ENCODE measurements at regions not wholly inside any gene's neighbourhood (a gene's known extent, or its start where the extent isn't known, plus 50 kb on each side); places are given as distances from the start of the nearest gene placed in this dataset.

DNA sequence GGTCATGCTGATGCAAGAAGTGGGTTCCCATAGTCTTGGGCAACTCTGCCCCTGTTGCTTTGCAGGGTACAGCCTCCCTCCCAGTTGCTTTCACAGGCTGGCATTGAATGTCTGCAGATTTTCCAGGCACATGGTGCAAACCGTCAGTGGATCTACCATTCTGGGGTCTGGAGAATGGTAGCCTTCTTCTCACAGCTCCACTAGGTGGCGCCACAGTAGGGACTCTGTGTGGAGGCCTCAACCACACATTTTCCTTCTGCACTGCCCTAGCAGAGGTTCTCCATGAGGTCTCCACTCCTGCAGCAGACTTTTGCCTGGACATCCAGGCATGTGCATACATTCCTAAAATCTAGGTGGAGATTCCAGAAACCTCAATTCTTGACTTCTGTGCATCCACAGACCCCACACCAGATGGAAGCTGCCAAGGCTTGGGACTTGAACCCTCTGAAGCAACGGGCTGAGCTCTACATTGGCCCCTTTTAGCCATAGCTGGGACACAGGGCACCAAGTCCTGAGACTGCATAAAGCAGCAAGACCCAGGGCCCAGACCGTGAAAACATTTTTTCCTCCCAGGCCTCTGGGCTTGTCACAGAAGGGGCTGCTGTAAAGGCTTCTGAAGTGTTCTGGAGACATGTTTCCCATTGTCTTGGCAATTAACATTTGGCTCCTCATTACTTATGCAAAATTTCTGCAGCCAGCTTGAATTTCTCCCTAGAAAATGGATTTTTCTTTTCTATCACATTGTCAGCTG is 466.2 kb upstream of the PBX1 start:
- TF ChIP-seq, protein P1, sequence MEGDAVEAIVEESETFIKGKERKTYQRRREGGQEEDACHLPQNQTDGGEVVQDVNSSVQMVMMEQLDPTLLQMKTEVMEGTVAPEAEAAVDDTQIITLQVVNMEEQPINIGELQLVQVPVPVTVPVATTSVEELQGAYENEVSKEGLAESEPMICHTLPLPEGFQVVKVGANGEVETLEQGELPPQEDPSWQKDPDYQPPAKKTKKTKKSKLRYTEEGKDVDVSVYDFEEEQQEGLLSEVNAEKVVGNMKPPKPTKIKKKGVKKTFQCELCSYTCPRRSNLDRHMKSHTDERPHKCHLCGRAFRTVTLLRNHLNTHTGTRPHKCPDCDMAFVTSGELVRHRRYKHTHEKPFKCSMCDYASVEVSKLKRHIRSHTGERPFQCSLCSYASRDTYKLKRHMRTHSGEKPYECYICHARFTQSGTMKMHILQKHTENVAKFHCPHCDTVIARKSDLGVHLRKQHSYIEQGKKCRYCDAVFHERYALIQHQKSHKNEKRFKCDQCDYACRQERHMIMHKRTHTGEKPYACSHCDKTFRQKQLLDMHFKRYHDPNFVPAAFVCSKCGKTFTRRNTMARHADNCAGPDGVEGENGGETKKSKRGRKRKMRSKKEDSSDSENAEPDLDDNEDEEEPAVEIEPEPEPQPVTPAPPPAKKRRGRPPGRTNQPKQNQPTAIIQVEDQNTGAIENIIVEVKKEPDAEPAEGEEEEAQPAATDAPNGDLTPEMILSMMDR (IDR thresholded peaks at IDR 0.05 in 2 of 3, conservative IDR thresholded peaks at IDR 0.05 in 1 of 3; ENCODE audit: control insufficient read depth in 2 of 3, extremely low read depth in 1 of 3, insufficient read depth in 1 of 3, low read depth in 3 of 3, low read length in 3 of 3) = no peak
- TF ChIP-seq RFX5 (IDR thresholded peaks at IDR 0.05; ENCODE audit: low read depth, low read length) (no peak), EZH2 (IDR thresholded peaks at IDR 0.05; ENCODE audit: borderline replicate concordance, control insufficient read depth, low read depth, low read length) (no peak), IRF4 (IDR thresholded peaks at IDR 0.05; ENCODE audit: low read depth, low read length) (no peak), JUNB (IDR thresholded peaks at IDR 0.05) (no peak), POLR2A (IDR thresholded peaks at IDR 0.05; ENCODE audit: low read depth, low read length) (no peak), POLR2AphosphoS5 (IDR thresholded peaks at IDR 0.05; ENCODE audit: low read length) (no peak), TCF7 (IDR thresholded peaks at IDR 0.05; ENCODE audit: borderline replicate concordance) (no peak)
- TF ChIP-seq, protein P2, sequence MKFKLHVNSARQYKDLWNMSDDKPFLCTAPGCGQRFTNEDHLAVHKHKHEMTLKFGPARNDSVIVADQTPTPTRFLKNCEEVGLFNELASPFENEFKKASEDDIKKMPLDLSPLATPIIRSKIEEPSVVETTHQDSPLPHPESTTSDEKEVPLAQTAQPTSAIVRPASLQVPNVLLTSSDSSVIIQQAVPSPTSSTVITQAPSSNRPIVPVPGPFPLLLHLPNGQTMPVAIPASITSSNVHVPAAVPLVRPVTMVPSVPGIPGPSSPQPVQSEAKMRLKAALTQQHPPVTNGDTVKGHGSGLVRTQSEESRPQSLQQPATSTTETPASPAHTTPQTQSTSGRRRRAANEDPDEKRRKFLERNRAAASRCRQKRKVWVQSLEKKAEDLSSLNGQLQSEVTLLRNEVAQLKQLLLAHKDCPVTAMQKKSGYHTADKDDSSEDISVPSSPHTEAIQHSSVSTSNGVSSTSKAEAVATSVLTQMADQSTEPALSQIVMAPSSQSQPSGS (IDR thresholded peaks at IDR 0.05; ENCODE audit: low read length) = no peak
